HG03135 (cell line): ENCODE measurements at regions not wholly inside any gene's neighbourhood (a gene's known extent, or its start where the extent isn't known, plus 50 kb on each side); places are given as distances from the start of the nearest gene placed in this dataset.
"Not testable (repeated sequence)": the region's sequence is repeated elsewhere in the genome, so short reads cannot be mapped to it uniquely, and the experiment has no call there.

Experiments
- ATAC-seq: cut with Tn5 transposase; IDR thresholded peaks from one replicate; pipeline ENCODE4 v1.9.1; 2021; ENCODE audit warnings: mild to moderate bottlenecking, moderate library complexity; ENCODE audit not compliant: unreplicated experiment

- ATAC-seq: no peak
Observed at GRCh38 chrX:117510453-117510852, 606.2 kb downstream of the KLHL13 start.

DNA sequence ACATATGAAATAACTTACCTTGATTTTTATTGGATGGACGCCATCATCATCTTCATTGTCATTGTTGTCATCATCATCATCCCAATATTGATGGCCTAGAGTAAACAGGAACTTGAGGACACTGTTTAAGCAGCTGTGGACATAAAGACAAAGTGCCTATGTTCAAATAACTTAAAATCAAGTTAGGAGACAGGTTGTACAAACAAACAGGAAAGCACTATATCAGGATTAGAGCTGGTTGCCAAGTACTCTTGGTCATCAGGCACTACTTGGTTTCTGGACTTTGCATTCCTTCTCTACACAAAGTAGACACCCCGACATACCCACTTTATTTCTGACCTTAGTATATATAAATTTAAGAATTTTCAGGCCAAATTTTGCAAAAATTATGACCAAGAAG, 608.6 kb downstream of the KLHL13 start:
- no peak for ATAC-seq

DNA sequence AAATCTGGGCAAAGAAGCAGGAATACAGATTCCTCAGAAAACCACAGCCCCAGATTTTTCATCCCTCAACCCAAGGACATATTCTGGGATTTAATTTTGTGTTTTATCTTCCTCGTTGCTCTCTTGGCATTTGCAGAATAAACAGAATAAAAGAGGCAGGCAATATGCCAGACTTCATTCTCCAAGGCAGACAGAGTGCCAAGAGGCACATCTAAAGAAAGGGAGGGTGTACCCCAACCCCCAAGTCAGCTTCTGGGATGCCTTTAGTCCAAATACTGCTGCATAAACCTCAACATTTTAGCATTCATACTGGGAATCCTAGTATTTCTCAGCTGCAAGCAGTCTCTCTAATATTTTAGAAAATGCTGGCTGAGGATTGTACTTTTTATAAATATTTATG, 629.2 kb downstream of the KLHL13 start:
- no peak for ATAC-seq

- no peak for ATAC-seq
Observed at GRCh38 chrX:117483950-117484349, 632.7 kb downstream of the KLHL13 start.

- ATAC-seq: no peak
Observed at GRCh38 chrX:117458243-117458968, 658.2 kb downstream of the KLHL13 start.

GRCh38 chrX:117455787-117456186, 660.8 kb downstream of the KLHL13 start:
- ATAC-seq: no peak

- no peak for ATAC-seq
Observed at GRCh38 chrX:117429501-117429900, 687.1 kb downstream of the KLHL13 start.

- no peak for ATAC-seq
Observed at GRCh38 chrX:117407449-117408150, 709.0 kb downstream of the KLHL13 start.

DNA sequence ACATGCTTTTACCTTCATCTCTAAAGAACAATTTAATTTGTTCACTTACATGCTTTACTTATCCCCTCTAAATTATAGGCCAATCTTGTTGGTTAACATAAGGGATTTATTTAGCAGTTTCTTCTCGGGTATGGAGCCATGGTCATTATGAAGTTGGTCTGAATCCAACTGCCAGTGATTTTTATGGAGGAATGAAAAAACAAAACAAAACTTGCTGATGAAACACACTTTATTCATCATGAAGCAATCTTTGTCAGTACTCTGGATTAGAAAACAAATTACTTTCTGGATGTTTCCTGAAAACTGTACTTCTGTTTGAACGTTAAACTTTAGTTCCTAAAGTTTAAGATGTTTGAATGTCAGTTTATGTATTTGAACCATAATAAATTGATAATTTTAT, 715.8 kb downstream of the KLHL13 start:
- no peak for ATAC-seq

GRCh38 chrX:117400005-117400404, 716.6 kb downstream of the KLHL13 start:
- no peak for ATAC-seq

DNA sequence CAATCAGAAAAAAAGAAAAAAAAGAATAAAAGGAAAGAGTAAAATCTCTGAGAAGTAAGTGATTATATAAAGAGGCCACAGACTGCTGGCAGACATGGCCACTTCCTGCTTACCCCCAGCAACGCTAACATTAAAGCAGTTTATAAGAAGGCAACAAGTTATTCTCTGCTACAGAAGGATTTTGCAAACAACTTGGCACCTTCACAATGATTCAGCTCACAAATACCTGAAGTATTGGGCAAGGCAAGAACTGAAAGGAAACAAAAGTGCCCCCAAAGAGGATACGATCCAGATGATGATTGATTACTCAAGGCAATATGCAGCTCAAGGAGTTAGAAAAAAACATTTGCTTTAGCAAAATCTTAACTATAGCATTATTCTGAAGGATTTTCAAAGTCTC, 718.8 kb downstream of the KLHL13 start:
- ATAC-seq: no peak

- ATAC-seq: not testable (repeated sequence)
Observed at GRCh38 chrX:117394506-117395070, 722.0 kb downstream of the KLHL13 start.

- not testable (repeated sequence) for ATAC-seq
Observed at GRCh38 chrX:117392360-117392759, 724.2 kb downstream of the KLHL13 start.

GRCh38 chrX:117376460-117376859, 740.1 kb downstream of the KLHL13 start:
- ATAC-seq: no peak

GRCh38 chrX:117335209-117335608, 781.4 kb downstream of the KLHL13 start:
- no peak for ATAC-seq

- no peak for ATAC-seq
Observed at GRCh38 chrX:117327373-117327772, 789.2 kb downstream of the KLHL13 start.

- ATAC-seq: no peak
Observed at GRCh38 chrX:117325706-117326105, 790.9 kb downstream of the KLHL13 start.

GRCh38 chrX:117305168-117305766, 811.3 kb downstream of the KLHL13 start:
- no peak for ATAC-seq

- no peak for ATAC-seq
Observed at GRCh38 chrX:117301086-117301485, 815.5 kb downstream of the KLHL13 start.

- no peak for ATAC-seq
Observed at GRCh38 chrX:117291760-117292159, 824.9 kb downstream of the KLHL13 start.

- no peak for ATAC-seq
Observed at GRCh38 chrX:117274965-117275364, 812.2 kb upstream of the CT83 start.
